Trophoblast cell (in vitro differentiated cells and primary cell): ENCODE measurements at regions not wholly inside any gene's neighbourhood (a gene's known extent, or its start where the extent isn't known, plus 50 kb on each side); places are given as distances from the start of the nearest gene placed in this dataset.

ENCODE experiments used
- DNase-seq, 2 donors: peaks; one replicate each; pipeline ENCODE4 v3.0.0-alpha.2; 2016
- H2AFZ ChIP-seq: 2 replicates; pipeline ENCODE4 v1.6.1; 2013; ENCODE audit warnings: low read length, moderate library complexity, mild to moderate bottlenecking; ENCODE audit not compliant: insufficient read depth, poor library complexity
- H2AK5ac ChIP-seq: 2 replicates; pipeline ENCODE4 v1.6.1; 2013; ENCODE audit warnings: mild to moderate bottlenecking, low read length
- H2BK120ac ChIP-seq: 2 replicates; pipeline ENCODE4 v1.6.1; 2013; ENCODE audit warnings: low read length, mild to moderate bottlenecking, moderate library complexity; ENCODE audit not compliant: insufficient read depth, poor library complexity
- H2BK12ac ChIP-seq: 2 replicates; pipeline ENCODE4 v1.6.1; 2013; ENCODE audit warnings: mild to moderate bottlenecking, low read length, moderate library complexity
- H2BK5ac ChIP-seq: 2 replicates; pipeline ENCODE4 v1.6.1; 2013; ENCODE audit warnings: low read length, low read depth, moderate library complexity, mild to moderate bottlenecking; ENCODE audit not compliant: poor library complexity
- H3K14ac ChIP-seq: 2 replicates; pipeline ENCODE4 v1.6.1; 2013; ENCODE audit warnings: mild to moderate bottlenecking, low read length
- H3K18ac ChIP-seq: 2 replicates; pipeline ENCODE4 v1.6.1; 2013; ENCODE audit warnings: mild to moderate bottlenecking, low read length
- H3K23ac ChIP-seq: 2 replicates; pipeline ENCODE4 v1.6.1; 2013; ENCODE audit warnings: low read length
- H3K27ac ChIP-seq: 2 replicates; pipeline ENCODE4 v1.5.1; 2013; ENCODE audit warnings: low read depth, mild to moderate bottlenecking, inconsistent platforms, low read length, moderate library complexity
- H3K27me3 ChIP-seq: 2 replicates; pipeline ENCODE4 v1.6.1; 2013; ENCODE audit warnings: inconsistent platforms, mild to moderate bottlenecking, low read length, moderate library complexity; ENCODE audit not compliant: insufficient read depth
- H3K36me3 ChIP-seq, 2 experiments: 1 replicate in 1 of 2; 2 replicates in 1 of 2; pipeline ENCODE4 v1.6.1; 2013; ENCODE audit warnings: low read length in 2 of 2, mild to moderate bottlenecking in 2 of 2, moderate library complexity in 1 of 2; ENCODE audit not compliant: insufficient read depth in 2 of 2, control insufficient read depth in 1 of 2
- H3K4ac ChIP-seq: 2 replicates; pipeline ENCODE4 v1.6.1; 2013; ENCODE audit warnings: low read depth, mild to moderate bottlenecking, low read length, moderate library complexity
- H3K4me1 ChIP-seq, 2 experiments: 1 replicate in 1 of 2; 2 replicates in 1 of 2; pipeline ENCODE4 v1.6.1; 2013; ENCODE audit warnings: low read length in 2 of 2, mild to moderate bottlenecking in 2 of 2, moderate library complexity in 1 of 2; ENCODE audit not compliant: insufficient read depth in 2 of 2, control insufficient read depth in 1 of 2
- H3K4me2 ChIP-seq: 2 replicates; pipeline ENCODE4 v1.6.1; 2013; ENCODE audit warnings: inconsistent platforms, mild to moderate bottlenecking, low read length, moderate library complexity
- H3K4me3 ChIP-seq: 2 replicates; pipeline ENCODE4 v1.5.1; 2013; ENCODE audit warnings: mild to moderate bottlenecking, low read depth, low read length, inconsistent platforms
- H3K79me1 ChIP-seq: one replicate; pipeline ENCODE4 v1.6.1; 2013; ENCODE audit warnings: low read length
- H3K79me2 ChIP-seq: 2 replicates; pipeline ENCODE4 v1.6.1; 2013; ENCODE audit warnings: low read length, mild to moderate bottlenecking; ENCODE audit not compliant: control insufficient read depth, insufficient read depth, poor library complexity
- H3K9ac ChIP-seq: 2 replicates; pipeline ENCODE4 v1.6.1; 2013; ENCODE audit warnings: mild to moderate bottlenecking, low read length
- H3K9me3 ChIP-seq: 2 replicates; pipeline ENCODE4 v1.6.1; 2013; ENCODE audit warnings: low read depth, mild to moderate bottlenecking, control low read depth, inconsistent platforms, low read length; ENCODE audit not compliant: insufficient read depth
- H4K12ac ChIP-seq: 2 replicates; pipeline ENCODE4 v1.6.1; 2013; ENCODE audit warnings: low read depth, mild to moderate bottlenecking, low read length, moderate library complexity
- H4K8ac ChIP-seq: 2 replicates; pipeline ENCODE4 v1.6.1; 2013; ENCODE audit warnings: low read depth, mild to moderate bottlenecking, low read length, moderate library complexity
- H4K91ac ChIP-seq: one replicate; pipeline ENCODE4 v1.6.1; 2013; ENCODE audit warnings: low read depth, mild to moderate bottlenecking, low read length, moderate library complexity
- WGBS: extraction: QIAGEN DNeasy Blood & Tissue Kit; methylation state at CpG from one replicate; pipeline ENCODE4 v1.1.7; 2013; ENCODE audit warnings: missing lambda C conversion rate; ENCODE audit not compliant: insufficient read length, insufficient coverage; ENCODE audit errors: extremely low coverage; 5-methylcytosine and 5-hydroxymethylcytosine counted together

DNA sequence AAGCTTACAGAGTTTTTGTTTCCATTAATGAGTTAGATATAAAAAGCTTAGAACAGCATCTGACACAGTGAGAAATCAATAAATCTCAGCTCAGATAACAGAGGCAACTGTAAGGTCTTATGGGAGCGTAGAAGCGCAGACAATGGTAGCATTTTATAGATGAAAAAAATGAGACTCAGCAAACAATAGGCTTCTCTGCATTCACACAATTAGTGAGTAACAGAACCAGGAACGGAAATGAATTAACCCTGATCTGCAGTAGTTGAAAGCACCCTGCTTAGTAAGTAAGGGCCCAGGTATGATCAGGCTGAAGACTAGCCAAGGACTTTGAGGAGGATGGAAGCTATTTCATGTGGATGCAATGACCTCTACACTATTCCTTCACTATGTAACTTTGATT, 147.2 kb upstream of the EYA4 start:
- H3K4ac ChIP-seq, result no peak overlapping the region
- H3K4me3 ChIP-seq, result no peak overlapping the region
- no peaks in the 10 kb centered on the region for H3K79me1 ChIP-seq
- no peaks in the 10 kb centered on the region for H3K4me1 ChIP-seq
- no peak overlapping the region for H3K14ac ChIP-seq
- H2BK120ac ChIP-seq, result no peak overlapping the region
- H2BK12ac ChIP-seq, result no peak overlapping the region
- no peak overlapping the region for H4K8ac ChIP-seq
- no peak overlapping the region for H3K9ac ChIP-seq
- no peak overlapping the region for H3K18ac ChIP-seq
- no peak overlapping the region for H3K23ac ChIP-seq
- no peaks in the 10 kb centered on the region for H3K27me3 ChIP-seq
- H3K4me2 ChIP-seq, result no peak overlapping the region
- no peaks in the 10 kb centered on the region for H3K36me3 ChIP-seq
- DNase-seq, result no peak
- no peak overlapping the region for H2AFZ ChIP-seq
- no CpG with 5 or more reads among the region's 3 CpGs for WGBS
- no peak overlapping the region for H4K91ac ChIP-seq
- H4K12ac ChIP-seq, result no peak overlapping the region
- H3K9me3 ChIP-seq, result no peaks in the 10 kb centered on the region
- no peak overlapping the region for H2AK5ac ChIP-seq
- no peaks in the 10 kb centered on the region for H3K79me2 ChIP-seq
- no peak overlapping the region for H3K27ac ChIP-seq
- no peak overlapping the region for H2BK5ac ChIP-seq

- Histone ChIP-seq H3K79me2 (no peaks in the 10 kb centered on the region), H3K18ac (no peak overlapping the region), H3K9me3 (no peaks in the 10 kb centered on the region), H3K4me3 (no peak overlapping the region), H3K27ac (no peak overlapping the region), H2AFZ (no peak overlapping the region), H4K8ac (no peak overlapping the region), H3K23ac (no peak overlapping the region), H3K27me3 (no peaks in the 10 kb centered on the region), H2BK5ac (no peak overlapping the region), H3K9ac (no peak overlapping the region), H4K12ac (no peak overlapping the region), H4K91ac (no peak overlapping the region), H3K79me1 (no peaks in the 10 kb centered on the region), H3K36me3 (no peaks in the 10 kb centered on the region), H3K4me2 (no peak overlapping the region), H2AK5ac (no peak overlapping the region), H2BK120ac (no peak overlapping the region), H3K4me1 (no peaks in the 10 kb centered on the region), H2BK12ac (no peak overlapping the region), H3K14ac (no peak overlapping the region), H3K4ac (no peak overlapping the region)
- DNase-seq, result no peak
- WGBS, result no CpG with 5 or more reads among the region's 1 CpG
Measured at GRCh38 chr6:133097208-133097607, 143.9 kb upstream of the EYA4 start.

- Histone ChIP-seq H3K27ac (no peak overlapping the region), H2BK12ac (no peak overlapping the region), H3K9me3 (no peaks in the 10 kb centered on the region), H3K4me3 (no peak overlapping the region), H3K4me2 (no peak overlapping the region), H4K91ac (no peak overlapping the region), H4K12ac (no peak overlapping the region), H2AFZ (no peak overlapping the region), H3K23ac (no peak overlapping the region), H3K9ac (no peak overlapping the region), H3K18ac (no peak overlapping the region), H3K14ac (no peak overlapping the region), H3K36me3 (no peaks in the 10 kb centered on the region), H3K79me1 (no peaks in the 10 kb centered on the region), H4K8ac (no peak overlapping the region), H3K4ac (no peak overlapping the region), H2AK5ac (no peak overlapping the region), H2BK5ac (no peak overlapping the region), H3K4me1 (no peaks in the 10 kb centered on the region), H3K27me3 (no peaks in the 10 kb centered on the region), H3K79me2 (no peaks in the 10 kb centered on the region), H2BK120ac (no peak overlapping the region)
- no peak for DNase-seq
Measured at GRCh38 chr6:133099573-133099972, 141.6 kb upstream of the EYA4 start.

DNA sequence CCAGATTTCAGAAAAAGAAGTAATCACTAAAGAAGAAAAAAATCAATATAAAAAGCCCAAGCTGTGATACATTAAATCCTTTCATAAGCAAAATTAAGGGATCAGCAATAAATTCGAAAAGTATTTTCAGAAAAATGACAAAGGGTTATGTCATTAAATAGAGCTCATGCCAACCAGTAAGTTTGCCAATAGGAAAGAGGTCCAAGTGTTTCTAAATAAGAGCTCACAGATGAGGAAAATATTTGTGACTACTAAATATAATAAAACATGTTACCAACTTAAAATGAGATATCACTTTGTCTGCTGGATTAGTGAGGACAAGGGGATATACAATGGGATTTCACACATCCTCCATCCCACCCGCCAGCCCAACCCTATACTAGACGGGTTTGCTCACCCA, 140.3 kb upstream of the EYA4 start:
- H2BK120ac ChIP-seq, result no peak overlapping the region
- no peak overlapping the region for H2BK12ac ChIP-seq
- no peaks in the 10 kb centered on the region for H3K79me1 ChIP-seq
- H2BK5ac ChIP-seq, result no peak overlapping the region
- H3K79me2 ChIP-seq, result no peaks in the 10 kb centered on the region
- no peaks in the 10 kb centered on the region for H3K4me1 ChIP-seq
- no peak overlapping the region for H4K91ac ChIP-seq
- H2AFZ ChIP-seq, result no peak overlapping the region
- H3K9ac ChIP-seq, result no peak overlapping the region
- H4K12ac ChIP-seq, result no peak overlapping the region
- H2AK5ac ChIP-seq, result no peak overlapping the region
- H3K14ac ChIP-seq, result no peak overlapping the region
- no peak overlapping the region for H3K4ac ChIP-seq
- WGBS, result no CpG with 5 or more reads among the region's 3 CpGs
- DNase-seq, result no peak
- H3K36me3 ChIP-seq, result no peaks in the 10 kb centered on the region
- no peak overlapping the region for H3K27ac ChIP-seq
- H4K8ac ChIP-seq, result no peak overlapping the region
- H3K27me3 ChIP-seq, result no peaks in the 10 kb centered on the region
- no peak overlapping the region for H3K18ac ChIP-seq
- H3K9me3 ChIP-seq, result no peaks in the 10 kb centered on the region
- H3K23ac ChIP-seq, result no peak overlapping the region
- H3K4me2 ChIP-seq, result no peak overlapping the region
- no peak overlapping the region for H3K4me3 ChIP-seq

DNA sequence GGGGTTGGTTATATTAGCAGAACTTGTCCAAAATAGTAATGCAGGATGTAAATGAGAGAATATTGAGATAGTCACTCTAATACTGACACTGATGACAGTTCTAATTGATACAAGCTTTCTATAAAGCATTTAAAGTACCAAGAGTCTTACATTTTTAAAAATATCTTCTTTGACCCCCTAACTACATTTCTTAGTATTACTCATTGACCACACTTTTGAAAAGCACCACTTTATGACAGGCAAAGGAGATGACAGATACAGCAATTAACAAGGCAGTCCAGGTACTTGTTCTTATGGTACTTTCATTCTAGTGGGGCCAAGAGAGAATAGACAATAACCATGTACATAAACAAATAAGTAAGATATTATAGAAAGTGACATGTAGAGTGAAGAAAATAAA, 139.4 kb upstream of the EYA4 start:
- Histone ChIP-seq H3K14ac (no peak overlapping the region), H3K4ac (no peak overlapping the region), H4K91ac (no peak overlapping the region), H3K36me3 (no peaks in the 10 kb centered on the region), H3K4me1 (no peaks in the 10 kb centered on the region), H3K79me1 (no peaks in the 10 kb centered on the region), H3K27me3 (no peaks in the 10 kb centered on the region), H2BK120ac (no peak overlapping the region), H3K9me3 (no peaks in the 10 kb centered on the region), H2AFZ (no peak overlapping the region), H2BK5ac (no peak overlapping the region), H3K9ac (no peak overlapping the region), H2AK5ac (no peak overlapping the region), H3K4me3 (no peak overlapping the region), H3K79me2 (no peaks in the 10 kb centered on the region), H3K18ac (no peak overlapping the region), H2BK12ac (no peak overlapping the region), H3K4me2 (no peak overlapping the region), H3K27ac (no peak overlapping the region), H3K23ac (no peak overlapping the region), H4K12ac (no peak overlapping the region), H4K8ac (no peak overlapping the region)
- DNase-seq, result no peak
